Prostate gland (tissue), 2 donors: ENCODE measurements at regions not wholly inside any gene's neighbourhood (a gene's known extent, or its start where the extent isn't known, plus 50 kb on each side); places are given as distances from the start of the nearest gene placed in this dataset.

ENCODE experiments used
- CTCF ChIP-seq, 4 experiments: fragments of 200-600 bp in 2 of 4; fragments of 450-650 bp in 2 of 4; sonication (generic) in 2 of 4; IDR thresholded peaks; 1 replicate in 3 of 4; 2 replicates in 1 of 4; pipeline ENCODE4 v1.5.1; 2016 to 2019; ENCODE audit warnings: antibody characterized with exemption in 4 of 4, mild to moderate bottlenecking in 2 of 4, moderate library complexity in 2 of 4
- POLR2AphosphoS5 ChIP-seq: sonication (generic); formaldehyde crosslinking; IDR thresholded peaks from one replicate; pipeline ENCODE4 v1.6.1; 2017; ENCODE audit warnings: antibody characterized with exemption

GRCh38 chr14:85911044-85911443 is 381.1 kb downstream of the FLRT2 start:
- no peak for TF ChIP-seq CTCF (IDR thresholded peaks at IDR 0.05)
- TF ChIP-seq POLR2AphosphoS5 = no peak
